ENCODE measurements at regions not wholly inside any gene's neighbourhood (a gene's known extent, or its start where the extent isn't known, plus 50 kb on each side); places are given as distances from the start of the nearest gene placed in this dataset.

- peaks cover 0 to 29% of the 10 kb centered on the region in 2 experiments for H3K9me3 ChIP-seq (ENCODE audit: control insufficient read depth in 1 of 2, insufficient read depth in 1 of 2, low read length in 2 of 2)
- ATAC-seq (ENCODE audit: poor library complexity) (no peak), DNase-seq (no peak)
- H3K9me3 Mint-ChIP-seq: no peaks in the 10 kb centered on the region
- ChIA-PET POLR2A (no interaction called here), CTCF (no interaction called here)
- no peak for TF ChIP-seq CTCF (IDR thresholded peaks at IDR 0.05)
- no peaks in the 10 kb centered on the region for H3K27me3 ChIP-seq (ENCODE audit: control insufficient read depth in 1 of 2, insufficient read depth in 2 of 2, low read length in 2 of 2)
- H3K36me3 Mint-ChIP-seq (ENCODE audit: low read depth): no peaks in the 10 kb centered on the region
- H3K4me3 Mint-ChIP-seq: no peak overlapping the region
- H3K4me3 ChIP-seq (ENCODE audit: low read length): no peak overlapping the region
- peaks cover 4% of the 10 kb centered on the region for H3K27me3 Mint-ChIP-seq
- H3K27ac ChIP-seq (ENCODE audit: low read depth in 1 of 2, low read length in 2 of 2): no peak overlapping the region
- intact Hi-C loops (cut with DNase I, micrococcal nuclease): no loop called here
- no peaks in the 10 kb centered on the region for H3K4me1 Mint-ChIP-seq (ENCODE audit: low read depth)
- H3K4me1 ChIP-seq (ENCODE audit: insufficient read depth, low read length): no peaks in the 10 kb centered on the region
- no peaks in the 10 kb centered on the region for H3K36me3 ChIP-seq (ENCODE audit: insufficient read depth, low read length)
- H3K27ac Mint-ChIP-seq: no peak overlapping the region
Measured at GRCh38 chr19:29420482-29421195, 105.2 kb upstream of the VSTM2B start.

- H3K36me3 Mint-ChIP-seq (ENCODE audit: low read depth): no peaks in the 10 kb centered on the region
- CTCF ChIA-PET: no interaction called here
- H3K4me1 Mint-ChIP-seq (ENCODE audit: low read depth): no peaks in the 10 kb centered on the region
- no peaks in the 10 kb centered on the region for H3K9me3 Mint-ChIP-seq
- Histone ChIP-seq H3K4me1 (ENCODE audit: insufficient read depth, low read length) (no peaks in the 10 kb centered on the region), H3K27ac (ENCODE audit: low read depth in 1 of 2, low read length in 2 of 2) (no peak overlapping the region), H3K9me3 (ENCODE audit: control insufficient read depth in 1 of 2, insufficient read depth in 1 of 2, low read length in 2 of 2) (peaks cover 0 to 29% of the 10 kb centered on the region in 2 experiments), H3K36me3 (ENCODE audit: insufficient read depth, low read length) (no peaks in the 10 kb centered on the region), H3K27me3 (ENCODE audit: control insufficient read depth in 1 of 2, insufficient read depth in 2 of 2, low read length in 2 of 2) (no peaks in the 10 kb centered on the region), H3K4me3 (ENCODE audit: low read length) (no peak overlapping the region)
- no peak for TF ChIP-seq CTCF (IDR thresholded peaks at IDR 0.05)
- H3K27ac Mint-ChIP-seq: no peak overlapping the region
- POLR2A ChIA-PET: no interaction called here
- ATAC-seq (ENCODE audit: poor library complexity): no peak
- no peak overlapping the region for H3K4me3 Mint-ChIP-seq
- H3K27me3 Mint-ChIP-seq: peaks cover 5% of the 10 kb centered on the region
- DNase-seq: no peak
- intact Hi-C loops (cut with DNase I, micrococcal nuclease): no loop called here
Measured at GRCh38 chr19:29421196-29421545, 104.6 kb upstream of the VSTM2B start.

- no peak overlapping the region for H3K27ac Mint-ChIP-seq
- no peaks in the 10 kb centered on the region for H3K4me1 ChIP-seq (ENCODE audit: insufficient read depth, low read length)
- no peaks in the 10 kb centered on the region for H3K36me3 Mint-ChIP-seq (ENCODE audit: low read depth)
- H3K9me3 Mint-ChIP-seq: no peaks in the 10 kb centered on the region
- peaks cover 14% of the 10 kb centered on the region for H3K27me3 Mint-ChIP-seq
- no peaks in the 10 kb centered on the region for H3K27me3 ChIP-seq (ENCODE audit: control insufficient read depth in 1 of 2, insufficient read depth in 2 of 2, low read length in 2 of 2)
- ATAC-seq (ENCODE audit: poor library complexity) (no peak), DNase-seq (no peak)
- no peaks in the 10 kb centered on the region for H3K4me1 Mint-ChIP-seq (ENCODE audit: low read depth)
- H3K36me3 ChIP-seq (ENCODE audit: insufficient read depth, low read length): no peaks in the 10 kb centered on the region
- no peak overlapping the region for H3K4me3 Mint-ChIP-seq
- H3K4me3 ChIP-seq (ENCODE audit: low read length): no peak overlapping the region
- no peak for TF ChIP-seq CTCF (IDR thresholded peaks at IDR 0.05)
- ChIA-PET POLR2A (no interaction called here), CTCF (no interaction called here)
- peaks cover 0 to 29% of the 10 kb centered on the region in 2 experiments for H3K9me3 ChIP-seq (ENCODE audit: control insufficient read depth in 1 of 2, insufficient read depth in 1 of 2, low read length in 2 of 2)
- H3K27ac ChIP-seq (ENCODE audit: low read depth in 1 of 2, low read length in 2 of 2): no peak overlapping the region
- intact Hi-C loops (cut with DNase I, micrococcal nuclease): no loop called here
Measured at GRCh38 chr19:29422047-29422446, 103.7 kb upstream of the VSTM2B start.
